HG03039 (cell line): ENCODE measurements at regions not wholly inside any gene's neighbourhood (a gene's known extent, or its start where the extent isn't known, plus 50 kb on each side); places are given as distances from the start of the nearest gene placed in this dataset.
"Not testable (repeated sequence)": the region's sequence is repeated elsewhere in the genome, so short reads cannot be mapped to it uniquely, and the experiment has no call there.

Experiments
- ATAC-seq: cut with Tn5 transposase; IDR thresholded peaks from one replicate; pipeline ENCODE4 v1.9.1; 2021; ENCODE audit warnings: mild to moderate bottlenecking, moderate library complexity; ENCODE audit not compliant: unreplicated experiment

GRCh38 chr2:89795530-89795929, 1104.1 kb downstream of the RPIA start:
- not testable (repeated sequence) for ATAC-seq

GRCh38 chr2:89797320-89798038, 1106.0 kb downstream of the RPIA start:
- ATAC-seq = no peak

GRCh38 chr2:89801207-89801606, 1109.7 kb downstream of the RPIA start:
- ATAC-seq = not testable (repeated sequence)

- ATAC-seq = not testable (repeated sequence)
Observed at GRCh38 chr2:89806363-89806762, 1114.9 kb downstream of the RPIA start.

- ATAC-seq = no peak
Observed at GRCh38 chr2:89811295-89811694, 1119.8 kb downstream of the RPIA start.

- ATAC-seq = not testable (repeated sequence)
Observed at GRCh38 chr2:89811910-89812309, 1120.4 kb downstream of the RPIA start.

GRCh38 chr2:89814359-89814758, 1122.9 kb downstream of the RPIA start:
- ATAC-seq = not testable (repeated sequence)

GRCh38 chr2:89818873-89819272, 1127.4 kb downstream of the RPIA start:
- no peak for ATAC-seq

GRCh38 chr2:89819809-89820208, 1128.3 kb downstream of the RPIA start:
- ATAC-seq = no peak

GRCh38 chr2:89820248-89820647, 1128.8 kb downstream of the RPIA start:
- no peak for ATAC-seq

- ATAC-seq = no peak
Observed at GRCh38 chr2:89821455-89821945, 1130.0 kb downstream of the RPIA start.

GRCh38 chr2:89822342-89822741, 1130.9 kb downstream of the RPIA start:
- not testable (repeated sequence) for ATAC-seq

- no peak for ATAC-seq
Observed at GRCh38 chr2:89823556-89823955, 1132.1 kb downstream of the RPIA start.

GRCh38 chr2:89825034-89825433, 1133.6 kb downstream of the RPIA start:
- ATAC-seq = no peak

GRCh38 chr2:89826741-89827140, 1135.3 kb downstream of the RPIA start:
- ATAC-seq = not testable (repeated sequence)

- ATAC-seq = not testable (repeated sequence)
Observed at GRCh38 chr2:89827829-89828228, 1136.4 kb downstream of the RPIA start.

- ATAC-seq = not testable (repeated sequence)
Observed at GRCh38 chr2:89828416-89828815, 1136.9 kb downstream of the RPIA start.

GRCh38 chr2:89828961-89829631, 1137.6 kb downstream of the RPIA start:
- not testable (repeated sequence) for ATAC-seq

GRCh38 chr2:89829828-89830227, 1138.4 kb downstream of the RPIA start:
- no peak for ATAC-seq

GRCh38 chr2:89830341-89831218, 1139.1 kb downstream of the RPIA start:
- ATAC-seq = peak; percentile 42
